ENCODE measurements at regions not wholly inside any gene's neighbourhood (a gene's known extent, or its start where the extent isn't known, plus 50 kb on each side); places are given as distances from the start of the nearest gene placed in this dataset.

GRCh38 chr6:127030111-127030510, 88.4 kb upstream of the RSPO3 start:
- Histone ChIP-seq H3K4me1 (ENCODE audit: insufficient read depth, low read length, severe bottlenecking) (no peaks in the 10 kb centered on the region), H3F3A (ENCODE audit: insufficient read depth, low read length) (no peaks in the 10 kb centered on the region), H2AFZ (ENCODE audit: low read length) (no peak overlapping the region), H3K36me3 (ENCODE audit: insufficient read depth, low read length) (no peaks in the 10 kb centered on the region), H3K4me2 (ENCODE audit: low read length) (no peak overlapping the region), H4K20me1 (ENCODE audit: insufficient read depth, low read length) (no peaks in the 10 kb centered on the region), H3K27ac (ENCODE audit: low read depth, low read length, poor library complexity, severe bottlenecking) (no peak overlapping the region), H3K79me2 (ENCODE audit: insufficient read depth, low read length) (no peaks in the 10 kb centered on the region), H3K9me2 (ENCODE audit: low read depth, low read length) (no peaks in the 10 kb centered on the region), H3K9ac (ENCODE audit: low read length) (no peak overlapping the region), H3K9me3 (ENCODE audit: low read length) (no peaks in the 10 kb centered on the region), H3K27me3 (ENCODE audit: insufficient read depth, low read length) (no peaks in the 10 kb centered on the region), H3K4me3 (ENCODE audit: low read depth, low read length, poor library complexity, severe bottlenecking) (no peak overlapping the region)
- no peak for TF ChIP-seq EZH2 (IDR thresholded peaks at IDR 0.05; ENCODE audit: borderline replicate concordance, low read length)
- no peak for TF ChIP-seq CTCF (IDR thresholded peaks at IDR 0.05; ENCODE audit: low read length)

- Histone ChIP-seq H3K27ac (ENCODE audit: low read depth, low read length, poor library complexity, severe bottlenecking) (no peak overlapping the region), H3K4me1 (ENCODE audit: insufficient read depth, low read length, severe bottlenecking) (no peaks in the 10 kb centered on the region), H3K4me3 (ENCODE audit: low read depth, low read length, poor library complexity, severe bottlenecking) (no peak overlapping the region), H4K20me1 (ENCODE audit: insufficient read depth, low read length) (no peaks in the 10 kb centered on the region), H3K9me2 (ENCODE audit: low read depth, low read length) (no peaks in the 10 kb centered on the region), H3F3A (ENCODE audit: insufficient read depth, low read length) (no peaks in the 10 kb centered on the region), H3K9ac (ENCODE audit: low read length) (no peak overlapping the region), H3K9me3 (ENCODE audit: low read length) (no peaks in the 10 kb centered on the region), H3K79me2 (ENCODE audit: insufficient read depth, low read length) (no peaks in the 10 kb centered on the region), H3K36me3 (ENCODE audit: insufficient read depth, low read length) (no peaks in the 10 kb centered on the region), H3K27me3 (ENCODE audit: insufficient read depth, low read length) (no peaks in the 10 kb centered on the region), H2AFZ (ENCODE audit: low read length) (no peak overlapping the region), H3K4me2 (ENCODE audit: low read length) (no peak overlapping the region)
- TF ChIP-seq EZH2 (IDR thresholded peaks at IDR 0.05; ENCODE audit: borderline replicate concordance, low read length) (no peak), CTCF (IDR thresholded peaks at IDR 0.05; ENCODE audit: low read length) (no peak)
Measured at GRCh38 chr6:127030836-127031235, 87.6 kb upstream of the RSPO3 start.

GRCh38 chr6:127031511-127031910, 87.0 kb upstream of the RSPO3 start:
- no peak overlapping the region for H2AFZ ChIP-seq (ENCODE audit: low read length)

More at GRCh38 chr6:127031511-127031910, 87.0 kb upstream of the RSPO3 start:
- TF ChIP-seq EZH2 (IDR thresholded peaks at IDR 0.05; ENCODE audit: borderline replicate concordance, low read length) (no peak), CTCF (IDR thresholded peaks at IDR 0.05; ENCODE audit: low read length) (no peak)
- H3F3A ChIP-seq (ENCODE audit: insufficient read depth, low read length): no peaks in the 10 kb centered on the region
- H3K27me3 ChIP-seq (ENCODE audit: insufficient read depth, low read length): no peaks in the 10 kb centered on the region
- H3K27ac ChIP-seq (ENCODE audit: low read depth, low read length, poor library complexity, severe bottlenecking): no peak overlapping the region
- no peak overlapping the region for H3K4me3 ChIP-seq (ENCODE audit: low read depth, low read length, poor library complexity, severe bottlenecking)
- no peaks in the 10 kb centered on the region for H3K9me2 ChIP-seq (ENCODE audit: low read depth, low read length)
- no peak overlapping the region for H3K4me2 ChIP-seq (ENCODE audit: low read length)
- no peak overlapping the region for H3K9ac ChIP-seq (ENCODE audit: low read length)
- H3K79me2 ChIP-seq (ENCODE audit: insufficient read depth, low read length): no peaks in the 10 kb centered on the region
- H3K4me1 ChIP-seq (ENCODE audit: insufficient read depth, low read length, severe bottlenecking): no peaks in the 10 kb centered on the region
- H4K20me1 ChIP-seq (ENCODE audit: insufficient read depth, low read length): no peaks in the 10 kb centered on the region
- H3K36me3 ChIP-seq (ENCODE audit: insufficient read depth, low read length): no peaks in the 10 kb centered on the region
- H3K9me3 ChIP-seq (ENCODE audit: low read length): no peaks in the 10 kb centered on the region

Measured in OCI-LY1 (cell line).